K562 (cell line): ENCODE measurements at regions not wholly inside any gene's neighbourhood (a gene's known extent, or its start where the extent isn't known, plus 50 kb on each side); places are given as distances from the start of the nearest gene placed in this dataset.

ENCODE experiments used
- CTCF ChIP-seq, 3 experiments: IDR thresholded peaks in 2 of 3; conservative IDR thresholded peaks in 1 of 3; 2 replicates each; pipeline ENCODE4 v1.5.1; 2011 to 2012; ENCODE audit warnings: low read length in 3 of 3, mild to moderate bottlenecking in 3 of 3, control low read depth in 2 of 3, improper control_type of control experiment in 1 of 3, inconsistent platforms in 1 of 3, low read depth in 1 of 3, mixed read lengths in 1 of 3, moderate library complexity in 1 of 3; ENCODE audit not compliant: insufficient read depth in 2 of 3
- EZH2 ChIP-seq: IDR thresholded peaks from 2 replicates; pipeline ENCODE4 v1.6.1; 2012; ENCODE audit warnings: low read depth, mild to moderate bottlenecking, inconsistent platforms, low read length, borderline replicate concordance

GRCh38 chr17:22273308-22273707 is 581.0 kb downstream of the KCNJ18 start:
- TF ChIP-seq EZH2 (no peak), CTCF (IDR thresholded peaks at IDR 0.05 in 2 of 3, conservative IDR thresholded peaks at IDR 0.05 in 1 of 3; ENCODE audit: insufficient read depth in 2 of 3, low read depth in 1 of 3, low read length in 3 of 3) (no peak)
